Calu3 (cell line): ENCODE measurements at regions not wholly inside any gene's neighbourhood (a gene's known extent, or its start where the extent isn't known, plus 50 kb on each side); places are given as distances from the start of the nearest gene placed in this dataset.
"Not testable (repeated sequence)": the region's sequence is repeated elsewhere in the genome, so short reads cannot be mapped to it uniquely, and the experiment has no call there.

Experiments used
- BruUV-seq: library from RNA; stranded (reverse); fragments of 400-500 nt; replicated peaks from 2 replicates; lab custom pipeline; 2021; lab: Mats Ljungman, UMichigan
- CTCF ChIA-PET: fragments of 300-600 bp; sonication (Branson Sonifier 250); formaldehyde crosslinking; loops from one replicate; lab custom pipeline; 2022; ENCODE audit warnings: antibody characterized with exemption; lab: Charles Lee
- DNase-seq: peaks from one replicate; pipeline ENCODE4 v3.0.0; 2022
- H3K27ac Mint-ChIP-seq: one replicate; pipeline ENCODE4 v1.8.0; 2022; ENCODE audit warnings: mixed read lengths; ENCODE audit not compliant: unreplicated experiment
- H3K27me3 Mint-ChIP-seq: one replicate; pipeline ENCODE4 v1.8.0; 2022; ENCODE audit warnings: mixed read lengths; ENCODE audit not compliant: unreplicated experiment
- H3K36me3 Mint-ChIP-seq: one replicate; pipeline ENCODE4 v1.8.0; 2022; ENCODE audit warnings: mild to moderate bottlenecking, moderate library complexity, mixed read lengths; ENCODE audit not compliant: insufficient read depth, unreplicated experiment
- H3K4me1 Mint-ChIP-seq: one replicate; pipeline ENCODE4 v1.8.0; 2022; ENCODE audit warnings: mild to moderate bottlenecking, low read depth, mixed read lengths; ENCODE audit not compliant: unreplicated experiment
- H3K4me3 Mint-ChIP-seq: one replicate; pipeline ENCODE4 v1.8.0; 2022; ENCODE audit warnings: mild to moderate bottlenecking, low read depth, moderate library complexity, mixed read lengths; ENCODE audit not compliant: unreplicated experiment
- H3K9me3 Mint-ChIP-seq: one replicate; pipeline ENCODE4 v1.8.0; 2022; ENCODE audit warnings: low read depth, mixed read lengths; ENCODE audit not compliant: unreplicated experiment
- CTCF ChIP-seq: fragments of 200-600 bp; IDR thresholded peaks from one replicate; pipeline ENCODE4 v1.8.0; 2022; ENCODE audit warnings: antibody characterized with exemption; ENCODE audit not compliant: unreplicated experiment
- intact Hi-C: fragments of 100-400 bp; cut with micrococcal nuclease; formaldehyde crosslinking; loops from one replicate; pipeline ENCODE4 v1.10.0; 2022; ENCODE audit not compliant: unreplicated experiment

DNA sequence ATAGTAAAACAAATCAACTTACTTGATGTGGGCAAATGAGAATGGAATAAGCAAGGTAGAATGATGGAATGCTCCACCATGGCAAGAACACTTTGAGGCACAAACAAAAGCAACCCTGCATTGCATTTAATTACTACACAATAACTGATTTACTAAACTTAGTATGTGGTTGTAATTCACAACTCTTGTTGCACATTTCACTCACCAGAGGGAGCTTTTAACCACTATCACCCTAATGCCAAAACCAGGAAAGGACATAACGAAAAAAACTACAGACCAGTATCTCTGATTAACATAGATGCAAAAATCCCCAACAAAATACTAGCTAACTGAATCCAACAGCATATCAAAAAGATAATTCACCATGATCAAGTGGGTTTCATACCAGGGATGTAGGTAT lies 659.8 kb downstream of the CPS1 start:
- CTCF ChIA-PET, result interaction anchor here (0.7 kb wide), 1 partner anchor 165 kb away, joined by 4 read pairs; no protein-coding TSS in a partner anchor
- TF ChIP-seq CTCF, result peak; percentile 25
- no TSS peak for BruUV-seq
- intact Hi-C loops, result loop anchor here (5.0 to 10.0 kb wide), 3 partner anchors 191 to 529 kb away; no protein-coding TSS in a partner anchor
- no peaks in the 10 kb centered on the region for H3K4me1 Mint-ChIP-seq
- H3K9me3 Mint-ChIP-seq, result peaks cover 11% of the 10 kb centered on the region
- peak; percentile 6 for DNase-seq
- no peaks in the 10 kb centered on the region for H3K27me3 Mint-ChIP-seq
- H3K27ac Mint-ChIP-seq, result no peak overlapping the region
- H3K36me3 Mint-ChIP-seq, result no peaks in the 10 kb centered on the region
- no peak overlapping the region for H3K4me3 Mint-ChIP-seq

DNA sequence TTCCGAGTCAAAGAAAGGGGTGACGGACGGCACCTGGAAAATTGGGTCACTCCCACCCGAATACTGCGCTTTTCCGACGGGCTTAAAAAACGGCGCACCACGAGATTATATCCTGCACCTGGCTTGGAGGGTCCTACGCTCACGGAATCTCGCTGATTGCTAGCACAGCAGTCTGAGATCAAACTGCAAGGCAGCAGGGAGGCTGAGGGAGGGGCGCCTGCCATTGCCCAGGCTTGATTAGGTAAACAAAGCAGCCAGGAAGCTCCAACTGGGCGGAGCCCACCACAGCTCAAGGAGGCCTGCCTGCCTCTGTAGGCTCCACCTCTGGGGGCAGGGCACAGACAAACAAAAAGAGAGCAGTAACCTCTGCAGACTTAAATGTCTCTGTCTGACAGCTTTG lies 663.1 kb downstream of the CPS1 start:
- CTCF ChIA-PET, H3K27me3 Mint-ChIP-seq, H3K4me3 Mint-ChIP-seq, H3K27ac Mint-ChIP-seq, H3K4me1 Mint-ChIP-seq, DNase-seq, H3K36me3 Mint-ChIP-seq, BruUV-seq: not testable (repeated sequence)
- intact Hi-C loops, result loop anchor here (5.0 to 10.0 kb wide), 3 partner anchors 188 to 525 kb away; no protein-coding TSS in a partner anchor
- H3K9me3 Mint-ChIP-seq, result peaks cover 11% of the 10 kb centered on the region

DNA sequence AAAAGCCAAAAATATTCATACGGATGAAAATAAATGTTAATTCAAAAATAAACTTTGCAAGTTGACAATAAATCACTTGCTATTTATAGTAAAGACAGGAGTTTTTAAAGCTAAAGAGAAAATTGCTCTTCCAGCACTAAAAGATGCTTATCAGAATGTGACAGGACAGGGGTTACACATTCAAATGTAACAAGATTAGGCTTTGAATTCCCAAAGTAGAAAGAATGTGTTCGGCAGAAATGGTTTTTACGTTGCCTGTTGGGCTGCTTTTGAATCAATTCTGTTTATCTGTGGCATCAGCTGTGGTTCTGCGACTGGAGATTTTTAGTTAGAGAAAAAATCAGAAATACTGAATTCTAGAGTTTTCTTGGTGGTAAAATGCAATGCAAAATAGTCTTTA lies 669.4 kb downstream of the CPS1 start:
- intact Hi-C loops, result no loop called here
- CTCF ChIA-PET, result interaction anchor here (0.7 kb wide), 1 partner anchor 45 kb away, joined by 3 read pairs; no protein-coding TSS in a partner anchor
- no peak for TF ChIP-seq CTCF
- no peaks in the 10 kb centered on the region for H3K36me3 Mint-ChIP-seq
- no peak for DNase-seq
- no TSS peak for BruUV-seq
- H3K27me3 Mint-ChIP-seq, result no peaks in the 10 kb centered on the region
- no peak overlapping the region for H3K27ac Mint-ChIP-seq
- no peaks in the 10 kb centered on the region for H3K4me1 Mint-ChIP-seq
- H3K9me3 Mint-ChIP-seq, result peaks cover 4% of the 10 kb centered on the region
- H3K4me3 Mint-ChIP-seq, result no peak overlapping the region

GRCh38 chr2:211228559-211228958 lies 672.2 kb downstream of the CPS1 start:
- no peak overlapping the region for H3K27ac Mint-ChIP-seq
- no peak overlapping the region for H3K4me3 Mint-ChIP-seq
- no peaks in the 10 kb centered on the region for H3K27me3 Mint-ChIP-seq
- no peaks in the 10 kb centered on the region for H3K4me1 Mint-ChIP-seq
- H3K36me3 Mint-ChIP-seq, result no peaks in the 10 kb centered on the region
- BruUV-seq, result no TSS peak
- intact Hi-C loops, result no loop called here
- CTCF ChIA-PET, result no interaction called here
- peaks cover 4% of the 10 kb centered on the region for H3K9me3 Mint-ChIP-seq
- TF ChIP-seq CTCF, result no peak
- no peak for DNase-seq

GRCh38 chr2:211237586-211238275 lies 681.3 kb downstream of the CPS1 start:
- Mint-ChIP-seq H3K36me3 (no peaks in the 10 kb centered on the region), H3K27me3 (no peaks in the 10 kb centered on the region), H3K4me3 (no peak overlapping the region), H3K27ac (no peak overlapping the region), H3K9me3 (peaks cover 12% of the 10 kb centered on the region), H3K4me1 (no peaks in the 10 kb centered on the region)
- CTCF ChIA-PET, result interaction anchor here (0.6 kb wide), 1 partner anchor 101 kb away, joined by 3 read pairs; no protein-coding TSS in a partner anchor
- intact Hi-C loops, result no loop called here
- BruUV-seq, result no TSS peak
- DNase-seq, result no peak
- no peak for TF ChIP-seq CTCF
